MM.1S (cell line): ENCODE measurements at regions not wholly inside any gene's neighbourhood (a gene's known extent, or its start where the extent isn't known, plus 50 kb on each side); places are given as distances from the start of the nearest gene placed in this dataset.

Experiments used
- DNase-seq: peaks from one replicate; pipeline ENCODE4 v3.0.0-alpha.2; 2015
- H2AFZ ChIP-seq: fragments of 300-600 bp; sonication (generic); 2 replicates; pipeline ENCODE4 v1.6.0; 2016; ENCODE audit warnings: antibody characterized with exemption, low read length
- H3F3A ChIP-seq: fragments of 300-600 bp; sonication (generic); 2 replicates; pipeline ENCODE4 v1.6.1; 2016; ENCODE audit warnings: mild to moderate bottlenecking, antibody characterized with exemption, low read length, moderate library complexity, mixed read lengths; ENCODE audit not compliant: insufficient read depth
- H3K27ac ChIP-seq: fragments of 300-600 bp; sonication (generic); 2 replicates; pipeline ENCODE4 v1.5.1; 2016; ENCODE audit warnings: mild to moderate bottlenecking, low read length
- H3K27me3 ChIP-seq: fragments of 300-600 bp; sonication (generic); replicated peaks from 2 replicates; pipeline ENCODE4 v1.6.0; 2016; ENCODE audit warnings: low read length; ENCODE audit not compliant: insufficient read depth
- H3K36me3 ChIP-seq: fragments of 300-600 bp; sonication (generic); replicated peaks from 2 replicates; pipeline ENCODE4 v1.6.1; 2016; ENCODE audit warnings: mild to moderate bottlenecking, low read length, mixed read lengths; ENCODE audit not compliant: insufficient read depth
- H3K4me1 ChIP-seq: fragments of 300-600 bp; sonication (generic); 2 replicates; pipeline ENCODE4 v1.6.1; 2016; ENCODE audit warnings: low read length, mixed read lengths
- H3K4me2 ChIP-seq: fragments of 300-600 bp; sonication (generic); 2 replicates; pipeline ENCODE4 v1.6.0; 2016; ENCODE audit warnings: low read depth, low read length
- H3K4me3 ChIP-seq: fragments of 300-600 bp; sonication (generic); 2 replicates; pipeline ENCODE4 v1.5.1; 2016; ENCODE audit warnings: low read length, mixed read lengths
- H3K79me2 ChIP-seq: fragments of 300-600 bp; sonication (generic); 2 replicates; pipeline ENCODE4 v1.6.1; 2016; ENCODE audit warnings: mixed run types, low read length, mixed read lengths
- H3K9ac ChIP-seq: fragments of 300-600 bp; sonication (generic); 2 replicates; pipeline ENCODE4 v1.6.1; 2016; ENCODE audit warnings: low read length, mixed read lengths
- H3K9me2 ChIP-seq: fragments of 300-600 bp; sonication (generic); replicated peaks from 2 replicates; pipeline ENCODE4 v1.6.1; 2016; ENCODE audit warnings: mild to moderate bottlenecking, low read length, mixed read lengths; ENCODE audit not compliant: insufficient read depth
- H3K9me3 ChIP-seq: fragments of 300-600 bp; sonication (generic); replicated peaks from 2 replicates; pipeline ENCODE4 v1.6.1; 2016; ENCODE audit warnings: mild to moderate bottlenecking, low read length, mixed read lengths; ENCODE audit not compliant: insufficient read depth
- H4K20me1 ChIP-seq: fragments of 300-600 bp; sonication (generic); 2 replicates; pipeline ENCODE4 v1.6.1; 2016; ENCODE audit warnings: mild to moderate bottlenecking, low read length, moderate library complexity, mixed read lengths; ENCODE audit not compliant: insufficient read depth
- EZH2 ChIP-seq: fragments of 300-600 bp; sonication (generic); optimal IDR thresholded peaks from 2 replicates; pipeline ENCODE3; 2017; ENCODE audit warnings: low read depth, mild to moderate bottlenecking, antibody characterized with exemption, low read length, mixed read lengths
- EZH2phosphoT487 ChIP-seq: fragments of 300-600 bp; sonication (generic); IDR thresholded peaks from 2 replicates; pipeline ENCODE4 v1.6.1; 2018; ENCODE audit warnings: antibody characterized with exemption, low read length
- TF ChIP-seq, protein P1 (sequence below): fragments of 300-600 bp; sonication (generic); IDR thresholded peaks from 2 replicates; pipeline ENCODE4 v1.5.1; 2016; ENCODE audit warnings: antibody characterized with exemption, low read length, mixed read lengths

DNA sequence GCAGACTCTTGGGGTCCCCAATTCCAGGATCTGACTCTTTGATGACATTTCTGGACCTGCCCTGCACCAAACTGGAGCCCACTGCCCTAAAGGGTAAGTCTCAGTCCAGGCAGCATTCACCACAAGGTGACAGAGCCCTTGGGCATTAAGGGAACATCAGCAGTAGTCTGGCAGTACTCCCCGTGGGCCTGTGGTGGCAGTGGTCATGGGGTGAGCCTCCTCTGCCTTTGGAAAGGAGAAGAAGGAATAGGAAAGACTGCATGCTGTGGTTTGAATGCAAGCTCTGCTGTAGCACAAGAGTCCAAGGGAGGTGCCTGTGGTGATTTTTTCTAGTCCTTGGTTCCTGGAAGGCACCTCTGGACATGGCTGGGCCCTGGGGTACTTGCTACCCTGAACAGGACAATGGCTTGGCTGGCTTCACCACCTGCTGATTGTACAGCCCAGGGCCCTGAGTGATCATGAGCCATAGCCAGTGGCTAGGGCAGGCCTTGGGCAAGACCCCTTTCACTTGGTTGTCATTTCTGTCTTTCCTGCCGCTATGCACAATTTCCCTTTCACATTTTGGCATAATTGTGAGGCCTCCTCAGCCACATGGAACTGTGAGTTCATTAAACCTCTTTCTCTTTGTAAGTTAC lies 160.7 kb upstream of the GRIA4 start:
- no peaks in the 10 kb centered on the region for H4K20me1 ChIP-seq
- no peak overlapping the region for H3K4me3 ChIP-seq
- H3K9me3 ChIP-seq = no peaks in the 10 kb centered on the region
- TF ChIP-seq, protein P1, sequence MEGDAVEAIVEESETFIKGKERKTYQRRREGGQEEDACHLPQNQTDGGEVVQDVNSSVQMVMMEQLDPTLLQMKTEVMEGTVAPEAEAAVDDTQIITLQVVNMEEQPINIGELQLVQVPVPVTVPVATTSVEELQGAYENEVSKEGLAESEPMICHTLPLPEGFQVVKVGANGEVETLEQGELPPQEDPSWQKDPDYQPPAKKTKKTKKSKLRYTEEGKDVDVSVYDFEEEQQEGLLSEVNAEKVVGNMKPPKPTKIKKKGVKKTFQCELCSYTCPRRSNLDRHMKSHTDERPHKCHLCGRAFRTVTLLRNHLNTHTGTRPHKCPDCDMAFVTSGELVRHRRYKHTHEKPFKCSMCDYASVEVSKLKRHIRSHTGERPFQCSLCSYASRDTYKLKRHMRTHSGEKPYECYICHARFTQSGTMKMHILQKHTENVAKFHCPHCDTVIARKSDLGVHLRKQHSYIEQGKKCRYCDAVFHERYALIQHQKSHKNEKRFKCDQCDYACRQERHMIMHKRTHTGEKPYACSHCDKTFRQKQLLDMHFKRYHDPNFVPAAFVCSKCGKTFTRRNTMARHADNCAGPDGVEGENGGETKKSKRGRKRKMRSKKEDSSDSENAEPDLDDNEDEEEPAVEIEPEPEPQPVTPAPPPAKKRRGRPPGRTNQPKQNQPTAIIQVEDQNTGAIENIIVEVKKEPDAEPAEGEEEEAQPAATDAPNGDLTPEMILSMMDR = no peak
- TF ChIP-seq EZH2 (no peak), EZH2phosphoT487 (no peak)
- H3K9ac ChIP-seq = no peak overlapping the region
- H3K9me2 ChIP-seq = no peaks in the 10 kb centered on the region
- no peak overlapping the region for H3K4me2 ChIP-seq
- H3F3A ChIP-seq = no peaks in the 10 kb centered on the region
- H3K36me3 ChIP-seq = no peaks in the 10 kb centered on the region
- H3K27ac ChIP-seq = no peak overlapping the region
- no peaks in the 10 kb centered on the region for H3K27me3 ChIP-seq
- no peak for DNase-seq
- H3K4me1 ChIP-seq = no peaks in the 10 kb centered on the region
- H3K79me2 ChIP-seq = no peaks in the 10 kb centered on the region
- H2AFZ ChIP-seq = no peak overlapping the region

DNA sequence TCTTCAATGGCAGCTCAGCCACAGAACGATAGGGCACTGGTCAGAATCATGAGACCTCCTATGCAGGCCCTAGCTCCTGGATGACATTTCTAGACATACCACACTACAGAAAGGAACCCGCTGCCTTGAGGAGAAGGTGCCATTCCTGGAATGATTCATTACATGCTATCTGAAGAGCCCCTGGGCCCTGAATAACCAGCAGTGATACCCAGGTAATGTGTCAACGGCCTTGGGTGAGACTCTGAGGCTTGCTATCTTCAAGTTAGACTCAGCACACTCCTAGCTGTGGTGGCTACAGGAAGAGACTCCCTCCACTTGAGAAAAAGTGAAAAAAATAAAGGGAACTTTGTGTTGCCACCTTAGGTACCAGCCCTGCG lies 161.2 kb upstream of the GRIA4 start:
- Histone ChIP-seq H3K4me3 (no peak overlapping the region), H3K27me3 (no peaks in the 10 kb centered on the region), H4K20me1 (no peaks in the 10 kb centered on the region), H3K36me3 (no peaks in the 10 kb centered on the region), H3K79me2 (no peaks in the 10 kb centered on the region), H3K4me1 (no peaks in the 10 kb centered on the region), H3F3A (no peaks in the 10 kb centered on the region), H3K9me3 (no peaks in the 10 kb centered on the region), H2AFZ (no peak overlapping the region), H3K9ac (no peak overlapping the region), H3K9me2 (no peaks in the 10 kb centered on the region), H3K4me2 (no peak overlapping the region), H3K27ac (no peak overlapping the region)
- no peak for DNase-seq
- TF ChIP-seq EZH2phosphoT487 (no peak), EZH2 (no peak)
- TF ChIP-seq, protein P1 = no peak

DNA sequence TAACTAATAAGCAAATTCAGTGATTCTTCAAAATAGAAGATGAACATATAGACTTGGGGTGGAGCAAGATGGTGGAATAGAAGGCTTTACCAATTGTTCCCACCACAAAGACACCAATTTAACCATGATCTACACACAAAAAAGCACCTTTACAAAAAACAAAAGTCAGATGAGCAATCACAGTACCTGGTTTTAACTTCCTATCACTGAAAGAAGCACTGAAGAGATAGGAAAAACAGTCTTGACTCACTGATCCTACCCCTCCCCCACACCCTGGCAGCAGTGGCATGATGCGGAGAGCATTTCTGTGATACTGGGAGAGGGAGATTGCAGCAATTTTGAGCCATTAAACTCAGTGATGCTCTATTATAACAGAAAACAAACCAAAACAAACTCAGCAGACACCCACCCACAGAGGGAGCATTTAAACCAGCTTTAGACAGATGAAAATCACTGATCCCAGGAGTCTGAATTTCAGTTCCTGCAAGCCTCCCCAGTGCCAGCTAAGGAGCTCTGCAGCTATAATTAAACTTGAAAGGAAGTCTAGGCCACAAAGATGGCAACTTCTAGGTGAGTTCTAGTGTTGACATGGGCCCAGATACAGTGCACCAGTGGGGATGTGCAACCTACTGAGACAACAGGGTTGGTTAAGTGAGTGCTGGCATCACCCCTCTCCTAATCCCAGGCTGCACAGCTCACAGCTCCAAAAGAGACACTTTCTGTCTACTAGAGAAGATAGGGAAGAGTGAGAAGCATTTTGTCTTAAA lies 161.8 kb upstream of the GRIA4 start:
- TF ChIP-seq EZH2phosphoT487 (no peak), EZH2 (no peak)
- TF ChIP-seq, protein P1 = no peak
- Histone ChIP-seq H2AFZ (no peak overlapping the region), H3K27ac (no peak overlapping the region)

More for the DNA sequence above, 161.8 kb upstream of the GRIA4 start:
- Histone ChIP-seq H3K4me3 (no peak overlapping the region), H3F3A (no peaks in the 10 kb centered on the region), H3K79me2 (no peaks in the 10 kb centered on the region), H3K27me3 (no peaks in the 10 kb centered on the region), H3K4me1 (no peaks in the 10 kb centered on the region), H3K4me2 (no peak overlapping the region), H3K9me2 (no peaks in the 10 kb centered on the region), H3K9me3 (no peaks in the 10 kb centered on the region), H3K36me3 (no peaks in the 10 kb centered on the region), H4K20me1 (no peaks in the 10 kb centered on the region), H3K9ac (no peak overlapping the region)
- no peak for DNase-seq
